Lower leg skin (tissue), 3 donors: ENCODE measurements at regions not wholly inside any gene's neighbourhood (a gene's known extent, or its start where the extent isn't known, plus 50 kb on each side); places are given as distances from the start of the nearest gene placed in this dataset.

Experiments used
- POLR2A ChIP-seq, 2 donors: fragments of 450-650 bp; IDR thresholded peaks; one replicate each; pipeline ENCODE4 v1.6.1; 2016 to 2017; ENCODE audit warnings: antibody characterized with exemption in 2 of 2, mild to moderate bottlenecking in 1 of 2, moderate library complexity in 1 of 2
- TF ChIP-seq, protein P1 (sequence below), 3 donors: fragments of 450-650 bp; IDR thresholded peaks; one replicate each; pipeline ENCODE4 v1.5.1; 2016; ENCODE audit warnings: antibody characterized with exemption in 3 of 3, mild to moderate bottlenecking in 3 of 3, moderate library complexity in 2 of 3

- TF ChIP-seq, protein P1, sequence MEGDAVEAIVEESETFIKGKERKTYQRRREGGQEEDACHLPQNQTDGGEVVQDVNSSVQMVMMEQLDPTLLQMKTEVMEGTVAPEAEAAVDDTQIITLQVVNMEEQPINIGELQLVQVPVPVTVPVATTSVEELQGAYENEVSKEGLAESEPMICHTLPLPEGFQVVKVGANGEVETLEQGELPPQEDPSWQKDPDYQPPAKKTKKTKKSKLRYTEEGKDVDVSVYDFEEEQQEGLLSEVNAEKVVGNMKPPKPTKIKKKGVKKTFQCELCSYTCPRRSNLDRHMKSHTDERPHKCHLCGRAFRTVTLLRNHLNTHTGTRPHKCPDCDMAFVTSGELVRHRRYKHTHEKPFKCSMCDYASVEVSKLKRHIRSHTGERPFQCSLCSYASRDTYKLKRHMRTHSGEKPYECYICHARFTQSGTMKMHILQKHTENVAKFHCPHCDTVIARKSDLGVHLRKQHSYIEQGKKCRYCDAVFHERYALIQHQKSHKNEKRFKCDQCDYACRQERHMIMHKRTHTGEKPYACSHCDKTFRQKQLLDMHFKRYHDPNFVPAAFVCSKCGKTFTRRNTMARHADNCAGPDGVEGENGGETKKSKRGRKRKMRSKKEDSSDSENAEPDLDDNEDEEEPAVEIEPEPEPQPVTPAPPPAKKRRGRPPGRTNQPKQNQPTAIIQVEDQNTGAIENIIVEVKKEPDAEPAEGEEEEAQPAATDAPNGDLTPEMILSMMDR (IDR thresholded peaks at IDR 0.05) = no peak
- TF ChIP-seq POLR2A (IDR thresholded peaks at IDR 0.05) = no peak
These were observed 117.8 kb downstream of the GLI2 start for GRCh38 chr2:120853306-120854013.
